ENCODE measurements at regions not wholly inside any gene's neighbourhood (a gene's known extent, or its start where the extent isn't known, plus 50 kb on each side); places are given as distances from the start of the nearest gene placed in this dataset.

DNA sequence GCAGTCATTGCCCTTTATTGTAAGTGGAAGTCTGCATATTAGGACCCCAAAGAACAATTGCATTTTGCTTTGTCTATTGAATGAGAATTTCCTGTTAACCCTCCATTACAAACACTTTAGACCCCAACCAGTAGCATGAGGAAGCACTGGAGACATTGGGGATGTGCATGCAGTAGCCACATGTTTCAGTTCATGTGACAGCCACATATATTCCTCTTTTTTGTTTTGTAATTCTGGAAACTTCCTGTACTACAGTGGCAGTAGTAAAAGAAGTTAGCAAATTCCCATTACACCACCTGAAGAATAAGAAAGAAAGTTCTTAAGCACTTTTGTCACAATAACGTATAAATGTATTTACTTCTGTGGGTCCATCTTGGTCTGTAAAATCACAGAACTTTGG, 281.1 kb upstream of the SLC14A2 start:
- Histone ChIP-seq H3K9me2 (replicated peaks; ENCODE audit: low read length) (no peaks in the 10 kb centered on the region), H3K4me2 (ENCODE audit: low read length) (no peak overlapping the region), H3K27ac (ENCODE audit: low read length) (no peak overlapping the region), H3K4me3 (ENCODE audit: low read length) (no peak overlapping the region), H2AFZ (ENCODE audit: low read length) (no peak overlapping the region), H3K4me1 (ENCODE audit: insufficient read depth, low read length) (peaks cover 17% of the 10 kb centered on the region), H3K9ac (ENCODE audit: low read length) (no peak overlapping the region), H4K20me1 (ENCODE audit: low read length) (no peaks in the 10 kb centered on the region), H3K36me3 (ENCODE audit: low read depth, low read length) (no peaks in the 10 kb centered on the region), H3K9me3 (ENCODE audit: low read length) (no peaks in the 10 kb centered on the region), H3F3A (ENCODE audit: low read length, unreplicated experiment) (no peaks in the 10 kb centered on the region), H3K27me3 (ENCODE audit: low read length) (no peaks in the 10 kb centered on the region), H3K79me2 (ENCODE audit: low read length) (no peaks in the 10 kb centered on the region)
- BruUV-seq (replicated peaks): no TSS peak
- DNase-seq (no peak), ATAC-seq (no peak)
- ChIA-PET CTCF (no interaction called here), POLR2A (ENCODE audit: unreplicated experiment) (no interaction called here)
- TF ChIP-seq EZH2phosphoT487 (IDR thresholded peaks at IDR 0.05; ENCODE audit: borderline replicate concordance, low read length): no peak
- TF ChIP-seq, protein P1, sequence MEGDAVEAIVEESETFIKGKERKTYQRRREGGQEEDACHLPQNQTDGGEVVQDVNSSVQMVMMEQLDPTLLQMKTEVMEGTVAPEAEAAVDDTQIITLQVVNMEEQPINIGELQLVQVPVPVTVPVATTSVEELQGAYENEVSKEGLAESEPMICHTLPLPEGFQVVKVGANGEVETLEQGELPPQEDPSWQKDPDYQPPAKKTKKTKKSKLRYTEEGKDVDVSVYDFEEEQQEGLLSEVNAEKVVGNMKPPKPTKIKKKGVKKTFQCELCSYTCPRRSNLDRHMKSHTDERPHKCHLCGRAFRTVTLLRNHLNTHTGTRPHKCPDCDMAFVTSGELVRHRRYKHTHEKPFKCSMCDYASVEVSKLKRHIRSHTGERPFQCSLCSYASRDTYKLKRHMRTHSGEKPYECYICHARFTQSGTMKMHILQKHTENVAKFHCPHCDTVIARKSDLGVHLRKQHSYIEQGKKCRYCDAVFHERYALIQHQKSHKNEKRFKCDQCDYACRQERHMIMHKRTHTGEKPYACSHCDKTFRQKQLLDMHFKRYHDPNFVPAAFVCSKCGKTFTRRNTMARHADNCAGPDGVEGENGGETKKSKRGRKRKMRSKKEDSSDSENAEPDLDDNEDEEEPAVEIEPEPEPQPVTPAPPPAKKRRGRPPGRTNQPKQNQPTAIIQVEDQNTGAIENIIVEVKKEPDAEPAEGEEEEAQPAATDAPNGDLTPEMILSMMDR (conservative IDR thresholded peaks at IDR 0.05; ENCODE audit: low read depth, low read length): no peak
- TF ChIP-seq EZH2 (IDR thresholded peaks at IDR 0.05; ENCODE audit: low read length, unreplicated experiment): no peak
- intact Hi-C loops (cut with micrococcal nuclease): no loop called here

DNA sequence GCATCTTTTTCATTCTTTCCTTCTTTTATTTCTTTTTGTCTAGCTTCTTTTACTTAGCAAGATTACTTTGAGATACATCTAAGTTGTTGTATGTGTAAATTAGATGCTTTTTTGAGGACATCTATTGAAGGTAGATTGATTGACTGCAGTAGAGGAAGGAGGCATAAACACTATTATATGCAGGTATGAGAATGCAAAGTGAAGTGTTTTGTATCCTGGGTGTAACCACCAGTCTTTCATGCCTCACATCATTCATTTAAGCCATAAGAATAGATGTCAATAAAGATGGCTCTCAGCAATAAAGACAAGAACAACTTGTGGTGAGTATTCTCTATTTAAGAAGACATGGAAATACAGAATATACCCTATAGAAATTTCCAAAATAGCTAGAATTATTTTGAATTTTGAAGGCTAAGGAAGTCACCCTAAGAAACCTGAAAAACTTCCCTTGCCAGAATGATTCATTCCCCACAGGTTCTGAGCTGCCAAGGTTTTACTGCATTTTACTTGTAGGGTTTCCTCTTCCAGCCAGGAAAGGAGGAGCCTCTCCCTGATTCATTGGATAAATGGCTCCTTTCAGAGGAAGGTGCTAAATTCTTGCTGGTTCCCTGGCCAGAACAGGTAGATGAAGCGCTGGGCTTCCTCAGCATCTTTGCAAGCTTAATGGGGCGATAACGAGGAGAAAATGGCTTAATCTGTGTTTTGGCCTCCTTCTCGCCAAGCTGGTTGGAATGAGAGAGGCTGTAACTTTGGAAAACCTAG, 279.8 kb upstream of the SLC14A2 start:
- Histone ChIP-seq H4K20me1 (ENCODE audit: low read length) (no peaks in the 10 kb centered on the region), H3K4me2 (ENCODE audit: low read length) (peak overlapping the region; percentile 44; the same call in 1 of the 2 replicates), H3K79me2 (ENCODE audit: low read length) (no peaks in the 10 kb centered on the region), H3K9me3 (ENCODE audit: low read length) (no peaks in the 10 kb centered on the region), H3K27ac (ENCODE audit: low read length) (0 out of 2 replicates have a peak overlapping the region, but pooled peaks have one; percentile 10), H3K9ac (ENCODE audit: low read length) (no peak overlapping the region), H2AFZ (ENCODE audit: low read length) (no peak overlapping the region), H3K4me3 (ENCODE audit: low read length) (no peak overlapping the region), H3K36me3 (ENCODE audit: low read depth, low read length) (no peaks in the 10 kb centered on the region), H3K9me2 (replicated peaks; ENCODE audit: low read length) (no peaks in the 10 kb centered on the region), H3F3A (ENCODE audit: low read length, unreplicated experiment) (no peaks in the 10 kb centered on the region), H3K4me1 (ENCODE audit: insufficient read depth, low read length) (peaks cover 29% of the 10 kb centered on the region), H3K27me3 (ENCODE audit: low read length) (no peaks in the 10 kb centered on the region)
- TF ChIP-seq EZH2phosphoT487 (IDR thresholded peaks at IDR 0.05; ENCODE audit: borderline replicate concordance, low read length): no peak
- TF ChIP-seq, protein P1 (conservative IDR thresholded peaks at IDR 0.05; ENCODE audit: low read depth, low read length): no peak
- TF ChIP-seq EZH2 (IDR thresholded peaks at IDR 0.05; ENCODE audit: low read length, unreplicated experiment): no peak
- intact Hi-C loops (cut with micrococcal nuclease): no loop called here
- ChIA-PET POLR2A (ENCODE audit: unreplicated experiment) (interaction anchor here (0.7 kb wide), 1 partner anchor 15 kb away, joined by 4 read pairs; no protein-coding TSS in a partner anchor), CTCF (no interaction called here)
- DNase-seq (peak; percentile 76), ATAC-seq (peak; percentile 79)
- BruUV-seq (replicated peaks): no TSS peak

DNA sequence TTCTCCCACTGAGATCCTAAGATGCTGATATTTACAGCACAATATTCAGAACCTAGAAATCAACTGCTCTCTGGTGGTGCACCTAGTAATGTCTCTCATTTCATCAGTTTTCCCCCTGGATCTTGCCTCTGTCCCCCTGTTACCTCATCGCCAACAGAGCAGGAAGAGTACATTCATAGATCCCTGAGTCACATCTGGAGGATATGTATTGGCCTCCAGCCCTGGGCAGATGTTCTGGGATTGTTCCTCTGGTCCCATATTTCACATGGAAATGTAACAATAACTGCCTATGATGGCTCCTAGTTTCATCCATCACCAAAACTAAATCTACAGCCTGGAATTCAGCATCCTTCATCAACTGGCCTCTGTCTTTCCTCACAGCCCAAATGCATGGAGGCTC, 278.8 kb upstream of the SLC14A2 start:
- DNase-seq (no peak), ATAC-seq (no peak)
- Histone ChIP-seq H3K9me2 (replicated peaks; ENCODE audit: low read length) (no peaks in the 10 kb centered on the region), H3K9ac (ENCODE audit: low read length) (no peak overlapping the region), H3K4me3 (ENCODE audit: low read length) (no peak overlapping the region), H3K79me2 (ENCODE audit: low read length) (no peaks in the 10 kb centered on the region), H3F3A (ENCODE audit: low read length, unreplicated experiment) (no peaks in the 10 kb centered on the region), H4K20me1 (ENCODE audit: low read length) (no peaks in the 10 kb centered on the region), H3K27me3 (ENCODE audit: low read length) (no peaks in the 10 kb centered on the region), H2AFZ (ENCODE audit: low read length) (no peak overlapping the region), H3K4me1 (ENCODE audit: insufficient read depth, low read length) (peaks cover 35% of the 10 kb centered on the region), H3K27ac (ENCODE audit: low read length) (no peak overlapping the region), H3K36me3 (ENCODE audit: low read depth, low read length) (no peaks in the 10 kb centered on the region), H3K4me2 (ENCODE audit: low read length) (no peak overlapping the region), H3K9me3 (ENCODE audit: low read length) (no peaks in the 10 kb centered on the region)
- no TSS peak for BruUV-seq (replicated peaks)
- POLR2A ChIA-PET (ENCODE audit: unreplicated experiment): no interaction called here
- CTCF ChIA-PET: no interaction called here
- no peak for TF ChIP-seq EZH2phosphoT487 (IDR thresholded peaks at IDR 0.05; ENCODE audit: borderline replicate concordance, low read length)
- TF ChIP-seq, protein P1 (conservative IDR thresholded peaks at IDR 0.05; ENCODE audit: low read depth, low read length): no peak
- TF ChIP-seq EZH2 (IDR thresholded peaks at IDR 0.05; ENCODE audit: low read length, unreplicated experiment): no peak
- intact Hi-C loops (cut with micrococcal nuclease): no loop called here

Measured in PC-3 (cell line).